Loucy (cell line): ENCODE measurements at regions not wholly inside any gene's neighbourhood (a gene's known extent, or its start where the extent isn't known, plus 50 kb on each side); places are given as distances from the start of the nearest gene placed in this dataset.

Source experiments
- H2AFZ ChIP-seq: fragments of 200-600 bp; sonication (generic); 2 replicates; pipeline ENCODE4 v1.6.0; 2016; ENCODE audit warnings: antibody characterized with exemption, mild to moderate bottlenecking, low read length, moderate library complexity
- H3F3A ChIP-seq: fragments of 200-600 bp; 2 replicates; pipeline ENCODE4 v1.6.0; 2016; ENCODE audit warnings: antibody characterized with exemption, low read depth, mild to moderate bottlenecking
- H3K27me3 ChIP-seq: fragments of 200-600 bp; sonication (generic); 2 replicates; pipeline ENCODE4 v1.6.1; 2014; ENCODE audit warnings: low read length, mild to moderate bottlenecking; ENCODE audit not compliant: insufficient read depth, poor library complexity, severe bottlenecking
- H3K36me3 ChIP-seq: fragments of 200-600 bp; sonication (generic); 2 replicates; pipeline ENCODE4 v1.6.1; 2016; ENCODE audit warnings: low read length; ENCODE audit not compliant: insufficient read depth
- H3K4me1 ChIP-seq: fragments of 200-600 bp; sonication (generic); 2 replicates; pipeline ENCODE4 v1.5.1; 2014; ENCODE audit warnings: low read length, mild to moderate bottlenecking; ENCODE audit not compliant: insufficient read depth, poor library complexity, severe bottlenecking
- H3K4me2 ChIP-seq: fragments of 200-600 bp; sonication (generic); 2 replicates; pipeline ENCODE4 v1.6.0; 2014; ENCODE audit warnings: antibody characterized with exemption, low read length, low read depth, mild to moderate bottlenecking; ENCODE audit not compliant: poor library complexity, severe bottlenecking
- H3K4me3 ChIP-seq: fragments of 200-600 bp; sonication (generic); 2 replicates; pipeline ENCODE4 v1.5.1; 2014; ENCODE audit warnings: low read length, mild to moderate bottlenecking, mixed read lengths; ENCODE audit not compliant: poor library complexity, severe bottlenecking
- H3K79me2 ChIP-seq: fragments of 200-600 bp; sonication (generic); 2 replicates; pipeline ENCODE4 v1.6.1; 2014; ENCODE audit warnings: low read length; ENCODE audit not compliant: insufficient read depth
- H3K9ac ChIP-seq: fragments of 200-600 bp; sonication (generic); 2 replicates; pipeline ENCODE4 v1.6.0; 2014; ENCODE audit warnings: mild to moderate bottlenecking, low read depth, low read length, moderate library complexity; ENCODE audit not compliant: poor library complexity, severe bottlenecking
- H3K9me2 ChIP-seq: fragments of 200-600 bp; sonication (generic); replicated peaks from 2 replicates; pipeline ENCODE4 v1.6.1; 2016; ENCODE audit warnings: low read depth, low read length, mixed read lengths
- H3K9me3 ChIP-seq: fragments of 200-600 bp; sonication (generic); 2 replicates; pipeline ENCODE4 v1.6.1; 2014; ENCODE audit warnings: mild to moderate bottlenecking, antibody characterized with exemption, low read length, low read depth; ENCODE audit not compliant: insufficient read depth
- H4K20me1 ChIP-seq: fragments of 200-600 bp; sonication (generic); 2 replicates; pipeline ENCODE4 v1.6.0; 2014; ENCODE audit warnings: antibody characterized with exemption, low read length, mild to moderate bottlenecking; ENCODE audit not compliant: insufficient read depth, poor library complexity, severe bottlenecking
- EZH2phosphoT487 ChIP-seq: fragments of 200-600 bp; IDR thresholded peaks from 2 replicates; pipeline ENCODE4 v1.6.1; 2018; ENCODE audit warnings: antibody characterized with exemption, mild to moderate bottlenecking, moderate library complexity, borderline replicate concordance
- TF ChIP-seq, protein P1 (sequence below): fragments of 200-600 bp; sonication (generic); conservative IDR thresholded peaks from 2 replicates; pipeline ENCODE4 v1.5.1; 2014; ENCODE audit warnings: mild to moderate bottlenecking, antibody characterized with exemption, low read length

DNA sequence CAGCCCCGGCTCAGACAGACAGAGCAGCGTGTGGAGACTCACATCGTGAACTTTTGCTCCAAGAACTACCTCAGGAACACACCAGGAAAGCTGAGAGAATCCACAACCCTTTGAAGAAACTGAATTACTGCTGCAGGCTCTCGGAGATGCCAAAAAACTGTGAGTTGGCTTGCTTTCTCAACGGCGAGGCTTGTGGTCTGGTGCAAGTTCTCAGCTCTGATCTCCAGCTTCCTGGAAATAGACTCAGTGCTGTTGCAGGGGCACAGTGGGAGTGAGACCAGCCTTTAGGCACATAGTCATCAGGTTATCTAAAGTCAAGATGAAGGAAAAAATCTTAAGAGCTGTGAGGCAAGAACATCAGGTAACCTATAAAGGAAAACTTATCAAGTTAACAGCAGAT, 273.7 kb upstream of the LRATD1 start:
- Histone ChIP-seq H3K4me1 (no peaks in the 10 kb centered on the region), H4K20me1 (no peaks in the 10 kb centered on the region), H3K27me3 (no peaks in the 10 kb centered on the region), H3K9me2 (no peaks in the 10 kb centered on the region), H3K79me2 (no peaks in the 10 kb centered on the region), H3F3A (no peaks in the 10 kb centered on the region), H3K36me3 (no peaks in the 10 kb centered on the region), H3K4me2 (no peak overlapping the region), H2AFZ (no peak overlapping the region), H3K9ac (no peak overlapping the region), H3K4me3 (no peak overlapping the region), H3K9me3 (no peaks in the 10 kb centered on the region)
- no peak for TF ChIP-seq EZH2phosphoT487
- TF ChIP-seq, protein P1, sequence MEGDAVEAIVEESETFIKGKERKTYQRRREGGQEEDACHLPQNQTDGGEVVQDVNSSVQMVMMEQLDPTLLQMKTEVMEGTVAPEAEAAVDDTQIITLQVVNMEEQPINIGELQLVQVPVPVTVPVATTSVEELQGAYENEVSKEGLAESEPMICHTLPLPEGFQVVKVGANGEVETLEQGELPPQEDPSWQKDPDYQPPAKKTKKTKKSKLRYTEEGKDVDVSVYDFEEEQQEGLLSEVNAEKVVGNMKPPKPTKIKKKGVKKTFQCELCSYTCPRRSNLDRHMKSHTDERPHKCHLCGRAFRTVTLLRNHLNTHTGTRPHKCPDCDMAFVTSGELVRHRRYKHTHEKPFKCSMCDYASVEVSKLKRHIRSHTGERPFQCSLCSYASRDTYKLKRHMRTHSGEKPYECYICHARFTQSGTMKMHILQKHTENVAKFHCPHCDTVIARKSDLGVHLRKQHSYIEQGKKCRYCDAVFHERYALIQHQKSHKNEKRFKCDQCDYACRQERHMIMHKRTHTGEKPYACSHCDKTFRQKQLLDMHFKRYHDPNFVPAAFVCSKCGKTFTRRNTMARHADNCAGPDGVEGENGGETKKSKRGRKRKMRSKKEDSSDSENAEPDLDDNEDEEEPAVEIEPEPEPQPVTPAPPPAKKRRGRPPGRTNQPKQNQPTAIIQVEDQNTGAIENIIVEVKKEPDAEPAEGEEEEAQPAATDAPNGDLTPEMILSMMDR, result no peak

DNA sequence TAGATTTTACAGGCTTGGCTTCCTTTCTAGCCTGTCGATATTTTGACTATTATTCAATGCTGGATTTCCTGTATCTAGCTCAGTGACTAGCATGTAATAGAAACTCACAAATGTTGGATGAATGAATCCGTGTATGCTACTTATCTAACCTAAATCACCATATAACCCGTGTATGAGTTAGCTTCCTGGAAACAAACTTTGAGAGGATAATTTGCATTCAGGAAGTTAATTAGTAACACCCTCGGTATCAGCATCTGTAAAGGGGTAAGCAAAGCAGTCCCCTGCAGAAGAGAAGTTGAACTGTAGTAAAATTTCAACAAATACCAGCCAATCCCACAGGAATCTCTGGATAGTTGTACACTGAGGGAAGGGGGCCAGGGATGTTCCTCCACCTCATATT, 269.4 kb upstream of the LRATD1 start:
- H3K36me3 ChIP-seq, result no peaks in the 10 kb centered on the region
- H3K27me3 ChIP-seq, result no peaks in the 10 kb centered on the region
- no peaks in the 10 kb centered on the region for H3K9me2 ChIP-seq
- H4K20me1 ChIP-seq, result no peaks in the 10 kb centered on the region
- no peaks in the 10 kb centered on the region for H3K4me1 ChIP-seq
- H3K9ac ChIP-seq, result no peak overlapping the region
- no peaks in the 10 kb centered on the region for H3K9me3 ChIP-seq
- TF ChIP-seq, protein P1, result no peak
- TF ChIP-seq EZH2phosphoT487, result no peak
- no peaks in the 10 kb centered on the region for H3F3A ChIP-seq
- H3K4me3 ChIP-seq, result no peak overlapping the region
- no peak overlapping the region for H3K4me2 ChIP-seq
- H3K79me2 ChIP-seq, result no peaks in the 10 kb centered on the region
- no peak overlapping the region for H2AFZ ChIP-seq

- Histone ChIP-seq H3K79me2 (no peaks in the 10 kb centered on the region), H3K9me3 (no peaks in the 10 kb centered on the region)
These were observed 268.5 kb upstream of the LRATD1 start for GRCh38 chr2:14363976-14364375.

More at GRCh38 chr2:14363976-14364375, 268.5 kb upstream of the LRATD1 start:
- no peak overlapping the region for H3K9ac ChIP-seq
- H3K27me3 ChIP-seq, result no peaks in the 10 kb centered on the region
- no peaks in the 10 kb centered on the region for H3F3A ChIP-seq
- H3K4me2 ChIP-seq, result no peak overlapping the region
- H3K9me2 ChIP-seq, result no peaks in the 10 kb centered on the region
- H4K20me1 ChIP-seq, result no peaks in the 10 kb centered on the region
- no peak overlapping the region for H3K4me3 ChIP-seq
- TF ChIP-seq, protein P1, result no peak
- no peak for TF ChIP-seq EZH2phosphoT487
- no peaks in the 10 kb centered on the region for H3K36me3 ChIP-seq
- no peaks in the 10 kb centered on the region for H3K4me1 ChIP-seq
- H2AFZ ChIP-seq, result no peak overlapping the region
